IgD-negative memory B cell (primary cell): ENCODE measurements at regions not wholly inside any gene's neighbourhood (a gene's known extent, or its start where the extent isn't known, plus 50 kb on each side); places are given as distances from the start of the nearest gene placed in this dataset.

ENCODE experiments used
- H3K27ac Mint-ChIP-seq, 3 donors: one replicate each; pipeline ENCODE4 v1.8.0; 2020 to 2022; ENCODE audit warnings: mild to moderate bottlenecking in 3 of 3, mixed read lengths in 3 of 3, moderate library complexity in 1 of 3
- H3K27me3 Mint-ChIP-seq: one replicate; pipeline ENCODE4 v1.8.0; 2021; ENCODE audit warnings: mixed read lengths
- H3K36me3 Mint-ChIP-seq: one replicate; pipeline ENCODE4 v1.8.0; 2020; ENCODE audit warnings: mild to moderate bottlenecking, mixed read lengths
- H3K4me1 Mint-ChIP-seq, 3 donors: one replicate each; pipeline ENCODE4 v1.8.0; 2020 to 2022; ENCODE audit warnings: mixed read lengths in 3 of 3, mild to moderate bottlenecking in 1 of 3
- H3K4me3 Mint-ChIP-seq, 4 donors: one replicate each; pipeline ENCODE4 v1.8.0; 2020 to 2022; ENCODE audit warnings: mild to moderate bottlenecking in 4 of 4, mixed read lengths in 4 of 4, moderate library complexity in 3 of 4
- H3K9me3 Mint-ChIP-seq, 3 donors: one replicate each; pipeline ENCODE4 v1.8.0; 2020 to 2021; ENCODE audit warnings: mixed read lengths in 3 of 3, mild to moderate bottlenecking in 1 of 3

DNA sequence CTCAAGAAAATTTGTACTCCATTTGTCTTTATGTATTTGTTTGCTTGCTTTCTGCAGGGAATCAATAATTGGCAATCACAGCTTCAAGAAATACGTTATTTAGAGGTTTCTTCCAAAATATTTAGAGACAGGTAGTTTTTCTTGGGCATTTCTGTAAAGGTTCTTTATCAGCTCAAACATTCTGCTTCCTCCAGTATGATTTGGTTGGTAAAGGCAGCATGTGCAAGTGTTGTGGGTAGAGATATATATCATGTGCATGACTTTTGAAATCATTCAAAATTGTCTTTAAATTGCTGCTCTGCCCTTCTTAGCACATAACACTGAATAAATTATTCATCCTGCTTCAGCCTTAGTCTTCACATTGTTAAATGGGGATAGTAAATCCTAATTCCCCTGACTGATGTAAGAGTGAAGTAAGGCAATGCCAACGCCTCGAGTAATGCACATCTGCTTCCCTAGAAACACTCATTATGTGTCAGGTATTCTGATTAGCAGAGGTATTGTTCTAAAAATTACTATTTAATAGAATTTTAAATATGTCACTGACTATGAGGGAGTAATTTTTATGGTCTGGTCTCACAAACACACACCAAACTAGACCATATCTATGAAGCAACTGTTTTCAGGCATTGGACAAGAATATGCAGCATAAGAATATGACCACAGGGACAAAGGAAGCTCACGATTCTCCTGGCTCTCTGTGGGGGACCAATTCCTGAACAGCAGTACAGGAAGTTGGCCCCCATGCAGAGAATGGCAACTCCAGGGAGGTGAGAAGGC, 77.3 kb upstream of the AKR1E2 start:
- Mint-ChIP-seq H3K9me3 (peaks cover 0 to 5% (median 2%) of the 10 kb centered on the region in 3 donors), H3K36me3 (no peaks in the 10 kb centered on the region), H3K4me3 (no peak overlapping the region), H3K27me3 (peaks cover 15% of the 10 kb centered on the region), H3K4me1 (no peaks in the 10 kb centered on the region), H3K27ac (no peak overlapping the region)

DNA sequence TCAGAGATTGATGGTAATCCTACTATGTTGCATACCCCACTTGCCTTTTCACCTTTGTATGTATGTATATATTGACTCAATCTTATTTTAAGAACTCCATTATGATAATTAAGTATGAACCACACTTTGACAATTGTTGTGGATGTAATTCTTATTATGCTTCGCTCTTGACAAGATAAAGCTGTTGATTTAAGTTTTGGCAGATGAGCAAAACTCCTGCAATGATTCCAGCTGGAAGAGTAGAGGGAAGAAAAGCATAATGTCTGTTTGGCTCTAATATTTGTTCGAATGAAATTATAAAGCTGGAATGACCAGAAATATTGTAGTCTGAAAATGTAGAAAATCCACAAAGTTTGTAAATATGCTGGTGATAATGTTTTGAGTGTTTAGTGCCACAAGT, 83.8 kb upstream of the AKR1E2 start:
- H3K9me3 Mint-ChIP-seq: peaks cover 0 to 5% (median 2%) of the 10 kb centered on the region in 3 donors
- H3K27me3 Mint-ChIP-seq: peaks cover 9% of the 10 kb centered on the region
- H3K27ac Mint-ChIP-seq: no peak overlapping the region
- no peaks in the 10 kb centered on the region for H3K4me1 Mint-ChIP-seq
- H3K36me3 Mint-ChIP-seq: no peaks in the 10 kb centered on the region
- H3K4me3 Mint-ChIP-seq: no peak overlapping the region

DNA sequence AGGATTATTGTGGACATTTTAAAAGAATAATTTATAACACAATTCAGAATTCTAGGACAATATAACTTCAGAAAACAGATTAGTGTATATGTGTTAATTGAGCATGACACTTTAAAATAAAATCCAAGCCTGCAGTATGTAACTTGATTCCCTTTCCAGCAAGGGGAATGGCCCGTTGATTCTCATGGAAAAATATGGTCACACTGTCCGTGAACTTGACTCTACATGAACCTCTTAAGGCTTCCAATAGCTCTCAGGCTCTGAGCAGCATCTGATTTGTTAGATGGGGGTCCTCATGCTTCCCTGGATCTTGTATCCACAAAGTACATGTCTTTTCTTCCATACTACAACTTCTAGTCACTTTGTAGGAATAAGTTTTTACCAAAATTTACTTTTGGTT, 85.5 kb upstream of the AKR1E2 start:
- Mint-ChIP-seq H3K36me3 (no peaks in the 10 kb centered on the region), H3K4me1 (no peaks in the 10 kb centered on the region), H3K27ac (no peak overlapping the region), H3K4me3 (no peak overlapping the region), H3K27me3 (peaks cover 12% of the 10 kb centered on the region), H3K9me3 (peaks cover 0 to 5% (median 2%) of the 10 kb centered on the region in 3 donors)

DNA sequence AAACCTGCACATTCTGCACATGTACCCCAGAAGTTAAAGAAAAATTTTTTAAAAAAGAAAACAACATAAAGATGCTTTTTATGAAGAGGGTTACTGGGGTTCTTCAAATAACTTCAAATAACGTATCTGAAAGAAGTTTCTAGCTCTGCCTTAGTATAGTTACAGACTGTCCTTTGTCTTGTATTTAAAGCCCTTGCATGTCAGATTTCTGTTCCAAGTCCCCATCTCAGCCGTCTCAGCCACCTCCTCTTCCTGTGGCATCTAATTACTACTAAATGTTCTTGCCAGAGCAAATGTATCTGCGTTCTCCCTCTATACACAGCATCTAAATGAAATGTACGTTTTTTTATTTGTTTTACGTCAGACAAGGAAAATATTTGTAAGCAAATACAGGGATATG, 89.4 kb upstream of the AKR1E2 start:
- Mint-ChIP-seq H3K27me3 (peaks cover 14% of the 10 kb centered on the region), H3K36me3 (no peaks in the 10 kb centered on the region)

DNA sequence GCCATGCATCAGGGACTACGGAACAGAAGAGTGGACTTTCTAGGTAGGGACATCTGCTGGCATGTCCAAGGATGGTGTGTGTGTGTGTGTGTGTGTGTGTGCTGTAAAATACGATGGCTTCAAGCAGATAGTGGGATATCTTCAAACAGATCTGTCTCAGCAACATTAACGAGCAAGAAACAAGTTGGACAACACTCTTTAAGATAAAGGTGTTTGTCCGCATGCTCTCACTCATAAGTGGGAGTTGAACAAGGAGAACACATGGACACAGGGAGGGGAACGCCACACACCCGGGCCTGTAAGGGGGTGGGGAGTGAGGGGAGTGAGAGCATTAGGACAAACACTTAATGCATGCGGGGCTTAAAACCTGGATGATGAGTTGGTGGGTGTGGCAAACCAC, 89.8 kb upstream of the AKR1E2 start:
- Mint-ChIP-seq H3K36me3 (no peaks in the 10 kb centered on the region), H3K27ac (peak overlapping the region in 1 of 3 donors; percentile 40), H3K27me3 (peaks cover 14% of the 10 kb centered on the region), H3K4me1 (no peaks in the 10 kb centered on the region), H3K4me3 (no peak overlapping the region), H3K9me3 (peaks cover 0 to 2% (median 0%) of the 10 kb centered on the region in 3 donors)

More for the DNA sequence above, 89.4 kb upstream of the AKR1E2 start:
- Mint-ChIP-seq H3K4me3 (no peak overlapping the region), H3K27ac (no peak overlapping the region), H3K9me3 (peaks cover 0 to 2% (median 0%) of the 10 kb centered on the region in 3 donors), H3K4me1 (no peaks in the 10 kb centered on the region)

DNA sequence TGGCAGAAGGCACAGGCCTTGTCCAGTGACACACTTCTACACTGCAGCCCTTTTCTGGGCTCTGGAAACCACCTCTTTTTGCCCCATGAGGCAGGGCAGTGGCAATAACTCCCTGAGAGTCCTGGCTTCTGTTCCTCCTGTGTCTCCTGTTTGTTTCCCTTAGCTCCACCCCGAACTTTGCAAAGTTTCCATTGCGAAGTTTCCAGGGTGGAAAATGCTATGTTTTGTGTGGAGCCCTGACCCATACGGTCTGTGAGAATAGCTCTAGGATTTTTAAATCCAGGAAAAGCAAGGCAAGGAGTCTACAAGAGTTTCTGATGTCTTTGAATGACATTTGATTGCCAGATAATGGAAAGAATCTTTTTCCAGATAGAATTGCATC, 92.2 kb upstream of the AKR1E2 start:
- H3K4me3 Mint-ChIP-seq: no peak overlapping the region
- peaks cover 0 to 2% (median 0%) of the 10 kb centered on the region in 3 donors for H3K9me3 Mint-ChIP-seq
- H3K27me3 Mint-ChIP-seq: peaks cover 7% of the 10 kb centered on the region
- no peaks in the 10 kb centered on the region for H3K36me3 Mint-ChIP-seq
- no peak overlapping the region for H3K27ac Mint-ChIP-seq
- H3K4me1 Mint-ChIP-seq: no peaks in the 10 kb centered on the region

DNA sequence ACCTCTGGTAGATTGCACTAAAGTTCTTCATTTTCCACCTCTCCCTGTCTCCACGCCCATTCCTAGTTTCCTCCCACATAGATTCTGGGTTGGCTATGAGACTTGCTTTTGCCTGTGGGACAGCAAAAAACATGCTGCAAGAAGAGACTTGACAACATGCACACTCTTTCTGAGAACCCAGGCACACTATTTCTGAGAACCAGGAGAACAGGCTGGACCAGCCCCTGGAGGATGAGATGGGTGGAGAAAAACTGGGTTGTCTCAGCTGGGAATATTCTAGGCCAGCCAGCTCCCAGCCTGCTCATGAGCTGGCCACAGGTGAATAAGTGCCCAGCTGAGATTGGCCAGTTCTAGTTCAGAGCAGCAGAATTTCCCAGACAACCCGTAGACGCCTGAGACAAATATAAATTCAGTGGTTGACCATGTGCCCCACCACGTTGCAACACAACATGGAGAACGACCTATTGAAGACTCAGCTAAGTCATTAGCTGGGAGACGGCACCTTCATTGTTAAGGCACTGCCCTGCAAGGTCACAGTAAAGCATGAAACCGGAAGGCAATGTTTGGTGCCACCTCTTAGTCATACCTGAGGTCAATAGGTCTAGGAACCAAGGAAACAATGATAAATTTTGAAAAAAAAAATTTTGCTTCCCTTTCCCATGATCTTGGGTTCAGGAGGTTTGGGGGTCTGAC, 92.7 kb upstream of the AKR1E2 start:
- no peaks in the 10 kb centered on the region for H3K4me1 Mint-ChIP-seq
- H3K9me3 Mint-ChIP-seq: no peaks in the 10 kb centered on the region
- H3K27me3 Mint-ChIP-seq: peaks cover 7% of the 10 kb centered on the region
- H3K4me3 Mint-ChIP-seq: no peak overlapping the region
- H3K36me3 Mint-ChIP-seq: no peaks in the 10 kb centered on the region
- no peak overlapping the region for H3K27ac Mint-ChIP-seq

DNA sequence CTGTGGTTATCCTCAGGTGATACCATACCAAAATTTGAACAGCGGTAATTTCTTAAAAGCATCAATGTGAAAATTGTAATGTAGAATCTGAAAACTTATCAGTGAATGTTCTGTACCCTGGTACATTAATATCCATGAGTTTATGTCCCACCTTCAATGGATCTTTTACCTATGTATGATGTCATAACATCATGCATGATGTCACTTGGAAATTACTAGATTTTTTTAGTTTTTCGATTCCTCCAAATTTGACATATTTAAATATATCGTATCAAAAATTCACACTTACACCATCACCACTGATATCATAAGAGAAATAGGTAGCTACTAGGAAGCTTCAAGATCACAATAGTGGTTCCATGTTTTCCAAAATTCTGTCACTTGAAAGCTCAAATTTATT, 95.0 kb upstream of the AKR1E2 start:
- no peaks in the 10 kb centered on the region for H3K4me1 Mint-ChIP-seq
- H3K36me3 Mint-ChIP-seq: no peaks in the 10 kb centered on the region
- no peak overlapping the region for H3K4me3 Mint-ChIP-seq
- H3K27me3 Mint-ChIP-seq: peaks cover 6% of the 10 kb centered on the region
- no peak overlapping the region for H3K27ac Mint-ChIP-seq
- H3K9me3 Mint-ChIP-seq: no peaks in the 10 kb centered on the region

DNA sequence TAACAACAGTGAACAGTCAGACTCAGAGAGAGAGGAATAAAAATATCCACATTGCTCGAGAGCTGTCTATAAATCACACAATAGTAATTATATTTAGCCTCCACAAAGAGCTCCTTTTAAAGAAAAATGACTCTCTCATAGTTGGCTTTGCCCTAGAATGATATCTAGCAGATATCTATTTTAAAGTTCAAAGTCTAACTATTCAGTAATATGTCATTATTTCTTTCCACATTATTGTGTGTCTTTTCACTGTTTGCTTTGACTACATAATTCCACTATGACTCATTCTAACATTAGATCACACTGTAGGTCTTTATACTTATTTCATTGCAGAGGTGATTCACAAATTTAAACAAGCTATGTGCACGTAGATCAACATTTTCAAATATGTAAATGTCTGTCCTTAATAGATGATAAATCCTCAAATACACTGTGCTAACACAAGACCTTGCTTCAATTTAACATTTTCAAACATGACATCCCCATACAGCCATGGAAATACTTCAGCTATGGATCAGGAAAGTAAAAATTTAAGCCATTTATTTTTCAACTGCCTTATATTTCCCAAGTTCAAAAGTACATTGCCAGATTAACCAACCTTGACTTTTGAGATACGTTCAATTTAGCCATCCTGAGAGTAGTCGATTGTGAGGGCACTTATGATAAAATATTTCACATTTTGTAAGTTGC, 99.9 kb upstream of the AKR1E2 start:
- Mint-ChIP-seq H3K9me3 (peaks cover 0 to 2% (median 0%) of the 10 kb centered on the region in 3 donors), H3K4me1 (no peaks in the 10 kb centered on the region), H3K27me3 (peaks cover 2% of the 10 kb centered on the region), H3K36me3 (no peaks in the 10 kb centered on the region), H3K27ac (no peak overlapping the region), H3K4me3 (no peak overlapping the region)

DNA sequence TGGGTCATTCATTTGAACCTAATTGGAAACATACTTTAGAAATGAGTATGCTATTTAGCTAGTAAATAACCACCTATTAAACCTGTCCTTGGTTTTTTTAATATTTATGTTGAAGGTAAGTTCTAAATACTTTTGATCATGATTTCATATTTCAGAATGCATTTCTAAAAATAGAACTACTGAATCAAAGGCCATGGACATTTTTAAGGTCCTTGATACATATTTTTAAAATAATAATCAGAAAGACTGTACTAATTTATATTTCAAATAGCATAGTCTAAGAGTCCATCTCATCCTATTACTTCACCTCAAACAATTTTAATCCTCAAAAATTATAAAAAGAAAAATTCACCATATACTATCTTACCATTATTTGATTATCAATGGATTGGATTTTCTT, 102.1 kb upstream of the AKR1E2 start:
- Mint-ChIP-seq H3K27ac (no peak overlapping the region), H3K27me3 (peaks cover 2% of the 10 kb centered on the region), H3K4me3 (no peak overlapping the region), H3K9me3 (peaks cover 0 to 3% (median 0%) of the 10 kb centered on the region in 3 donors), H3K36me3 (peaks cover 2% of the 10 kb centered on the region), H3K4me1 (no peaks in the 10 kb centered on the region)

DNA sequence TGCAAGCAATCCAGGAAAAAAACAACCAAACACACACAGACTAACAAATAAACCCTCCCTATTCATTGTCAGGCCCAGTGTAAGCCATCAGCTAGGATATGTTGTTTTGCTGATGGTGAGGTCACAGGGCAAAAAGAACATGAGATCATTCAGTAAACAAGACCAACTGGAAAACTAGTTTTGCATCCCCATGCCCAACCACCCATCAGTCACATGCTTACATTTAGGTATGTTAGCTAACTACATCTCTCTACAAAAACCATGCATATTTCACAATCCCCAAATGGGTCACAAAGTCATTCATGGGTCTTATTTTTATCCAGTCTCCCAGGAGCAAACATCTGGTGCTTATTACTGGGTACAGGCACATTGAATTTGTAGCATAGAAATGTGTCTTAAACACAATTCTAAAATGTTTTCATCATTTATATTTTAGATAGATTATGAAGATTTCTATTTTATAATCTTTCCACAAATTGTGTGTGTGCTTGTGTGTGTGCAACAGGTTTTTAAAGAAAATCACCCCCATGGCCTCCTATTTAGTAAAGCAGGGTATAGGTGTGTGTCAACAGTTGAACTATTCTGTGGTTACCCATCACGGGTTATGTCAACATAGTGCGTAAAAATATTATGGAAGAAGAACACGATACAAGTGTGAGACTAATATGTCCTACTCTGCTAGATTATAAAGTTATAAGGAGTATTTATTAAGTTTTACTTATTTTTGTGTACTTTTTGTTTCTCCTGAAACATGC, 103.8 kb upstream of the AKR1E2 start:
- H3K27me3 Mint-ChIP-seq: no peaks in the 10 kb centered on the region
- H3K27ac Mint-ChIP-seq: no peak overlapping the region
- peaks cover 2% of the 10 kb centered on the region for H3K36me3 Mint-ChIP-seq

DNA sequence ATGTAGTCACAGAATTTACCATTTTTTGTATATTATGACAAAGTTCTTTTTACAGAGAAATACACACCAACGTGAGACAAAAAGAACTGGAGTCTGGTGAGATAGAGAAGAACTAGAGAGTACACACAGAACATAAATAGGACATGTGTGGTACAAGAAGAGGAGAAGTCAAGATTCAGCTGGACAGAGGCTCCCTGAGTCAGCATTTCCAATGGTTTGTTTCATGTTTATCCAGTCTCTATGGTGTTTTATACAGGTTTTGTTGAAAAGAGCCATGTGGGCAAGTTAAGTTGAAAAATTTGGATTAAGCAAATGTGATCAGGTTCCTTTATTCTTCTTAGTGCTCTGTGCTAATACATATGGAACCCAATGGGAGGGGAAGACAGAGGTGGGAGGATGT, 105.5 kb upstream of the AKR1E2 start:
- Mint-ChIP-seq H3K27ac (no peak overlapping the region), H3K36me3 (peaks cover 2% of the 10 kb centered on the region), H3K9me3 (peaks cover 0 to 3% (median 0%) of the 10 kb centered on the region in 3 donors)

More for the DNA sequence above, 103.8 kb upstream of the AKR1E2 start:
- Mint-ChIP-seq H3K4me3 (no peak overlapping the region), H3K4me1 (no peaks in the 10 kb centered on the region), H3K9me3 (peaks cover 0 to 3% (median 0%) of the 10 kb centered on the region in 3 donors)

DNA sequence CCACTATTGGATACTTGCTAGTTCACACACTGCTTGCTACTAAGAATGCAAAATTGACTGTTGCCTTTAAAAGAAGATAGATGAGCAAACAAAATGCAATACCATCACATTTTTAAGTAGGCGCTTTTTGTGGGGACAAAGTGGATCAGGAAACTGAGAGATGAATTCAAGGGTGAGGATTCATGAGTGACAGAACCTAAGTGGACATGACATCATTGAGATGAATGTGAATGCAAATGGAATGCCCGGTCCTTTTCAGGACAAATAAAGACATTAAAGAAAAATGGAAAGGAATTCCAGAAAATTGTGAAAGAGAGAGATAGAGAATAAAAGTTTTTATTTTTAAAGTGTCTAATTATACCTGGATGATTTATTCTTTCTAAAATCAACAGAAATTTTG, 106.3 kb upstream of the AKR1E2 start:
- Mint-ChIP-seq H3K4me1 (no peaks in the 10 kb centered on the region), H3K27ac (no peak overlapping the region), H3K36me3 (peaks cover 2% of the 10 kb centered on the region), H3K27me3 (peaks cover 3% of the 10 kb centered on the region), H3K9me3 (peaks cover 0 to 3% (median 0%) of the 10 kb centered on the region in 3 donors), H3K4me3 (no peak overlapping the region)

More for the DNA sequence above, 105.5 kb upstream of the AKR1E2 start:
- Mint-ChIP-seq H3K4me3 (no peak overlapping the region), H3K27me3 (peaks cover 3% of the 10 kb centered on the region), H3K4me1 (no peaks in the 10 kb centered on the region)

DNA sequence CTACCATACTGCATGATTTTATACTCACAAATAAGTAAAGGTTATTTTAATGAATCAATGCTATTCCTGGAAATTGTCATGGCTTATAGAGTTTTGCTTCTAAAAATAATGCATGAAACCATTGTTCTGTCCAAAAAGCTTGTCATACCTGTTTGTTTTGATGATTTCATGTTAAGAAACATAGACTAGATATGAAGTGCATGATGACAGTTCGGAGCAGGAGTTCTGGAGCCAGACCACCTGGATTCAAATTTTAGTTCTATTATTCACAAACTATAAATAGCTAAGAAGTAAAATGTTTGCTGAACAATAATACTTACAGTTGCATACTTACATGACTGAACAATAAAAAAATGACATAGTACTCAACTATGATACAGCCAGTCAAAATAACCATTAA, 107.0 kb upstream of the AKR1E2 start:
- Mint-ChIP-seq H3K36me3 (peaks cover 2% of the 10 kb centered on the region), H3K27me3 (peaks cover 3% of the 10 kb centered on the region), H3K4me1 (no peaks in the 10 kb centered on the region), H3K9me3 (peaks cover 0 to 3% (median 0%) of the 10 kb centered on the region in 3 donors), H3K4me3 (no peak overlapping the region), H3K27ac (no peak overlapping the region)

DNA sequence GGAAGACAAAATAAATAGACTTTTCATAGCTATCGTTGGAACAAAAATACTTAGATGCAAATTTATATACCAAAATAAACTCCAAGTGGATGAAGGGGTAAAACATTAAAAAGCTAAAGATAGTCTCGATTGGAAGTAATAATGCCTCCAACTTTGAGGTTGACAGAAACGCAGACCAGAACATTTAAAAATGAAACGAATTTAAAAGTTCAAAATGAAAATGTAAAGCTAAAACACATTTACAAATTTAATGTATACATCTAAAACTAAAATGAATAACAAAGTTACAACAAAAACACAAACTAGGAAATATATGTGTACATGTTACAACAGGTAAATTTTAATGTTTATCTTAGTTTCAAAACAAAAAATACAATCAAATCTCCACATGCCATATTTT, 107.5 kb upstream of the AKR1E2 start:
- H3K27me3 Mint-ChIP-seq: peaks cover 3% of the 10 kb centered on the region

More for the DNA sequence above, 107.5 kb upstream of the AKR1E2 start:
- no peak overlapping the region for H3K4me3 Mint-ChIP-seq
- H3K27ac Mint-ChIP-seq: no peak overlapping the region
- peaks cover 0 to 3% (median 0%) of the 10 kb centered on the region in 3 donors for H3K9me3 Mint-ChIP-seq
- no peaks in the 10 kb centered on the region for H3K4me1 Mint-ChIP-seq
- peaks cover 2% of the 10 kb centered on the region for H3K36me3 Mint-ChIP-seq
